Fibroblast of upper back skin (primary cell): ENCODE measurements at regions not wholly inside any gene's neighbourhood (a gene's known extent, or its start where the extent isn't known, plus 50 kb on each side); places are given as distances from the start of the nearest gene placed in this dataset.
"Not testable (repeated sequence)": the region's sequence is repeated elsewhere in the genome, so short reads cannot be mapped to it uniquely, and the experiment has no call there.

Source experiments
- DNase-seq: peaks from one replicate; pipeline ENCODE4 v3.0.0-alpha.2; 2013

- DNase-seq = peak; percentile 44
These were observed 774.9 kb downstream of the RNF144A start for GRCh38 chr2:7691961-7692656.

GRCh38 chr2:7692657-7693161, 775.5 kb downstream of the RNF144A start:
- DNase-seq = peak; percentile 96

- no peak for DNase-seq
These were observed 776.2 kb downstream of the RNF144A start for GRCh38 chr2:7693246-7694075.

GRCh38 chr2:7694076-7694985, 777.1 kb downstream of the RNF144A start:
- DNase-seq = no peak

GRCh38 chr2:7696556-7696955, 779.3 kb downstream of the RNF144A start:
- not testable (repeated sequence) for DNase-seq

- DNase-seq = no peak
These were observed 779.8 kb downstream of the RNF144A start for GRCh38 chr2:7697052-7697451.

GRCh38 chr2:7701791-7702190, 784.6 kb downstream of the RNF144A start:
- peak; percentile 75 for DNase-seq

- DNase-seq = no peak
These were observed 785.8 kb downstream of the RNF144A start for GRCh38 chr2:7703048-7703447.

GRCh38 chr2:7703543-7704144, 786.4 kb downstream of the RNF144A start:
- peak; percentile 31 for DNase-seq

GRCh38 chr2:7704296-7704865, 787.2 kb downstream of the RNF144A start:
- no peak for DNase-seq

GRCh38 chr2:7706791-7707190, 789.6 kb downstream of the RNF144A start:
- DNase-seq = no peak

GRCh38 chr2:7707723-7708122, 790.5 kb downstream of the RNF144A start:
- peak; percentile 91 for DNase-seq

- peak; percentile 59 for DNase-seq
These were observed 792.7 kb downstream of the RNF144A start for GRCh38 chr2:7709907-7710306.

GRCh38 chr2:7711167-7711566, 794.0 kb downstream of the RNF144A start:
- DNase-seq = no peak

- DNase-seq = no peak
These were observed 802.7 kb downstream of the RNF144A start for GRCh38 chr2:7719876-7720275.

GRCh38 chr2:7721413-7721995, 804.3 kb downstream of the RNF144A start:
- DNase-seq = peak; percentile 36

- DNase-seq = no peak
These were observed 805.1 kb downstream of the RNF144A start for GRCh38 chr2:7722212-7722910.

GRCh38 chr2:7724336-7724735, 807.1 kb downstream of the RNF144A start:
- DNase-seq = no peak

- no peak for DNase-seq
These were observed 808.1 kb downstream of the RNF144A start for GRCh38 chr2:7725171-7725849.

- DNase-seq = peak; percentile 88
These were observed 808.6 kb downstream of the RNF144A start for GRCh38 chr2:7725850-7726242.
